ENCODE measurements at regions not wholly inside any gene's neighbourhood (a gene's known extent, or its start where the extent isn't known, plus 50 kb on each side); places are given as distances from the start of the nearest gene placed in this dataset.

GRCh38 chr10:62550173-62550572, 176.0 kb downstream of the ZNF365 start:
- no peak for TF ChIP-seq POLR2A (IDR thresholded peaks at IDR 0.05)
- no peak for TF ChIP-seq CTCF (IDR thresholded peaks at IDR 0.05)

Measured in tibial nerve (tissue), 3 donors.